ENCODE measurements at regions not wholly inside any gene's neighbourhood (a gene's known extent, or its start where the extent isn't known, plus 50 kb on each side); places are given as distances from the start of the nearest gene placed in this dataset.

- Histone ChIP-seq H3K9ac (ENCODE audit: low read length) (no peak overlapping the region), H4K20me1 (ENCODE audit: insufficient read depth) (no peaks in the 10 kb centered on the region), H3K4me3 (ENCODE audit: low read length) (no peak overlapping the region), H3F3A (ENCODE audit: insufficient read depth, low read length, poor library complexity, severe bottlenecking) (no peaks in the 10 kb centered on the region), H3K4me2 (ENCODE audit: low read length) (no peak overlapping the region), H3K27ac (ENCODE audit: low read length) (no peak overlapping the region), H3K36me3 (ENCODE audit: insufficient read depth, low read length) (no peaks in the 10 kb centered on the region), H2AFZ (ENCODE audit: low read depth, low read length) (no peak overlapping the region), H3K79me2 (replicated peaks; ENCODE audit: insufficient read depth, low read length) (no peaks in the 10 kb centered on the region), H3K9me2 (ENCODE audit: insufficient read depth, low read length) (no peaks in the 10 kb centered on the region), H3K9me3 (ENCODE audit: low read length) (no peaks in the 10 kb centered on the region), H3K27me3 (ENCODE audit: insufficient read depth, low read depth, low read length) (no peaks in the 10 kb centered on the region)
- no peak for TF ChIP-seq POLR2AphosphoS5 (IDR thresholded peaks at IDR 0.05)
- TF ChIP-seq SMC3 (conservative IDR thresholded peaks at IDR 0.05; ENCODE audit: poor library complexity), result no peak
- TF ChIP-seq EZH2 (IDR thresholded peaks at IDR 0.05; ENCODE audit: borderline replicate concordance, insufficient read depth, low read length, poor library complexity, severe bottlenecking), result no peak
- TF ChIP-seq RAD21 (conservative IDR thresholded peaks at IDR 0.05), result no peak
- no peak for TF ChIP-seq CTCF (IDR thresholded peaks at IDR 0.05; ENCODE audit: poor library complexity, severe bottlenecking)
- no peak for TF ChIP-seq MXI1 (conservative IDR thresholded peaks at IDR 0.05; ENCODE audit: poor library complexity, severe bottlenecking)
- TF ChIP-seq TAF1 (IDR thresholded peaks at IDR 0.05; ENCODE audit: low read depth), result no peak
- no peak for TF ChIP-seq EP300 (conservative IDR thresholded peaks at IDR 0.05; ENCODE audit: poor library complexity, severe bottlenecking)
- no peak for TF ChIP-seq REST (IDR thresholded peaks at IDR 0.05; ENCODE audit: borderline replicate concordance)
Measured at GRCh38 chr1:209510063-209510462, 73.5 kb upstream of the CAMK1G start.

GRCh38 chr1:209511169-209511568, 72.3 kb upstream of the CAMK1G start:
- Histone ChIP-seq H2AFZ (ENCODE audit: low read depth, low read length) (no peak overlapping the region), H4K20me1 (ENCODE audit: insufficient read depth) (no peaks in the 10 kb centered on the region), H3K27me3 (ENCODE audit: insufficient read depth, low read depth, low read length) (no peaks in the 10 kb centered on the region), H3K27ac (ENCODE audit: low read length) (no peak overlapping the region), H3K4me2 (ENCODE audit: low read length) (no peak overlapping the region), H3K9me2 (ENCODE audit: insufficient read depth, low read length) (no peaks in the 10 kb centered on the region), H3F3A (ENCODE audit: insufficient read depth, low read length, poor library complexity, severe bottlenecking) (no peaks in the 10 kb centered on the region), H3K36me3 (ENCODE audit: insufficient read depth, low read length) (no peaks in the 10 kb centered on the region), H3K4me3 (ENCODE audit: low read length) (no peak overlapping the region), H3K9me3 (ENCODE audit: low read length) (no peaks in the 10 kb centered on the region), H3K9ac (ENCODE audit: low read length) (no peak overlapping the region), H3K79me2 (replicated peaks; ENCODE audit: insufficient read depth, low read length) (no peaks in the 10 kb centered on the region)
- TF ChIP-seq CTCF (IDR thresholded peaks at IDR 0.05; ENCODE audit: poor library complexity, severe bottlenecking) (no peak), TAF1 (IDR thresholded peaks at IDR 0.05; ENCODE audit: low read depth) (no peak), SMC3 (conservative IDR thresholded peaks at IDR 0.05; ENCODE audit: poor library complexity) (no peak), RAD21 (conservative IDR thresholded peaks at IDR 0.05) (no peak)
